Right cardiac atrium (tissue), 5 donors: ENCODE measurements at regions not wholly inside any gene's neighbourhood (a gene's known extent, or its start where the extent isn't known, plus 50 kb on each side); places are given as distances from the start of the nearest gene placed in this dataset.

Experiments used
- ATAC-seq, 2 donors: fragments of 200-7000 bp; cut with Tn5 transposase; one replicate each; pipeline versions ENCODE4 v1.8.0 to v1.9.1; 2020; ENCODE audit warnings: moderate library complexity in 2 of 2, mild to moderate bottlenecking in 1 of 2
- DNase-seq, 3 donors: peaks; one replicate each; pipeline ENCODE4 v3.0.0-alpha.2; 2020
- H3K27ac ChIP-seq: one replicate; pipeline ENCODE4 v1.5.1; 2013; ENCODE audit warnings: mild to moderate bottlenecking, low read length, control low read depth, moderate library complexity
- H3K27me3 ChIP-seq: one replicate; pipeline ENCODE4 v1.6.1; 2013; ENCODE audit not compliant: control insufficient read depth, insufficient read depth
- H3K4me1 ChIP-seq: one replicate; pipeline ENCODE4 v1.6.1; 2013; ENCODE audit warnings: low read length; ENCODE audit not compliant: control insufficient read depth, insufficient read depth
- H3K4me3 ChIP-seq: one replicate; pipeline ENCODE4 v1.5.1; 2013; ENCODE audit warnings: low read length, control low read depth
- H3K9me3 ChIP-seq: one replicate; pipeline ENCODE4 v1.6.1; 2013; ENCODE audit warnings: low read length; ENCODE audit not compliant: control insufficient read depth
- WGBS: extraction: QIAGEN DNeasy Blood & Tissue Kit; methylation state at CpG from one replicate; pipeline ENCODE4 v1.1.7; 2013; 5-methylcytosine and 5-hydroxymethylcytosine counted together
- intact Hi-C, 4 donors: fragments of 100-400 bp; cut with DNase I; formaldehyde crosslinking; loops; one replicate each; pipeline versions ENCODE4 v1.11.0 to v1.14.0; 2022 to 2023
- donor health status: healthy with polysubstance abuse.
- donor health status: DM: no; HTN: yes; CAD: no.
- donor health status: DM: no; HTN: no; CAD: no.
- donor health status: DM: no; HTN: yes; CAD: no; lungs with severe emphysema.
- donor health status: DM: yes; HTN: yes; CAD: no.

GRCh38 chr2:39550701-39551285 is 113.7 kb upstream of the MAP4K3 start:
- 50% methylated on average over 4 of the region's 4 CpGs for WGBS
- H3K27me3 ChIP-seq: no peaks in the 10 kb centered on the region
- H3K4me1 ChIP-seq: peaks cover 2% of the 10 kb centered on the region
- intact Hi-C loops: no loop called here
- no peak overlapping the region for H3K27ac ChIP-seq
- H3K4me3 ChIP-seq: no peak overlapping the region
- no peaks in the 10 kb centered on the region for H3K9me3 ChIP-seq
- peak; percentile 45 to 74 for ATAC-seq
- no peak for DNase-seq

GRCh38 chr2:39558906-39559305 is 106.8 kb upstream of the TMEM178A start:
- ATAC-seq (no peak), DNase-seq (no peak)
- 92% methylated on average over 1 of the region's 1 CpG for WGBS

GRCh38 chr2:39563572-39563971 is 102.1 kb upstream of the TMEM178A start:
- no peaks in the 10 kb centered on the region for H3K9me3 ChIP-seq
- no peak overlapping the region for H3K27ac ChIP-seq

More at GRCh38 chr2:39558906-39559305, 106.8 kb upstream of the TMEM178A start:
- Histone ChIP-seq H3K4me1 (no peaks in the 10 kb centered on the region), H3K27ac (no peak overlapping the region), H3K27me3 (no peaks in the 10 kb centered on the region), H3K9me3 (no peaks in the 10 kb centered on the region), H3K4me3 (no peak overlapping the region)
- intact Hi-C loops: no loop called here

GRCh38 chr2:39567507-39567906 is 98.2 kb upstream of the TMEM178A start:
- 98% methylated on average over 1 of the region's 1 CpG for WGBS
- Histone ChIP-seq H3K27ac (no peak overlapping the region), H3K4me1 (peaks cover 3% of the 10 kb centered on the region), H3K4me3 (no peak overlapping the region), H3K27me3 (no peaks in the 10 kb centered on the region), H3K9me3 (no peaks in the 10 kb centered on the region)
- DNase-seq (no peak), ATAC-seq (no peak)
- intact Hi-C loops: no loop called here

More at GRCh38 chr2:39563572-39563971, 102.1 kb upstream of the TMEM178A start:
- intact Hi-C loops: no loop called here
- ATAC-seq (no peak), DNase-seq (no peak)
- Histone ChIP-seq H3K27me3 (no peaks in the 10 kb centered on the region), H3K4me1 (no peaks in the 10 kb centered on the region), H3K4me3 (no peak overlapping the region)

- no peak for ATAC-seq
- no peak overlapping the region for H3K27ac ChIP-seq
- WGBS: 95% methylated on average over 5 of the region's 5 CpGs
- no peaks in the 10 kb centered on the region for H3K9me3 ChIP-seq
- peaks cover 3% of the 10 kb centered on the region for H3K4me1 ChIP-seq
- no peak for DNase-seq
- intact Hi-C loops: no loop called here
- H3K27me3 ChIP-seq: no peaks in the 10 kb centered on the region
- no peak overlapping the region for H3K4me3 ChIP-seq
Measured at GRCh38 chr2:39568116-39568515, 97.6 kb upstream of the TMEM178A start.

GRCh38 chr2:39568561-39569006 is 97.1 kb upstream of the TMEM178A start:
- WGBS: 47% methylated on average over 3 of the region's 3 CpGs
- H3K4me1 ChIP-seq: peaks cover 3% of the 10 kb centered on the region
- DNase-seq (no peak), ATAC-seq (peak; percentile 64 to 67)
- no peaks in the 10 kb centered on the region for H3K27me3 ChIP-seq
- H3K4me3 ChIP-seq: no peak overlapping the region
- H3K9me3 ChIP-seq: no peaks in the 10 kb centered on the region
- H3K27ac ChIP-seq: peak overlapping the region; percentile 20
- intact Hi-C loops: no loop called here

GRCh38 chr2:39570130-39570555 is 95.6 kb upstream of the TMEM178A start:
- WGBS: 89% methylated on average over 1 of the region's 1 CpG
- intact Hi-C loops: no loop called here
- ATAC-seq (no peak), DNase-seq (no peak)
- no peak overlapping the region for H3K4me3 ChIP-seq
- H3K4me1 ChIP-seq: peaks cover 3% of the 10 kb centered on the region
- H3K9me3 ChIP-seq: no peaks in the 10 kb centered on the region
- no peaks in the 10 kb centered on the region for H3K27me3 ChIP-seq
- H3K27ac ChIP-seq: no peak overlapping the region

GRCh38 chr2:39570614-39571013 is 95.1 kb upstream of the TMEM178A start:
- Histone ChIP-seq H3K4me1 (peaks cover 3% of the 10 kb centered on the region), H3K27me3 (no peaks in the 10 kb centered on the region), H3K9me3 (no peaks in the 10 kb centered on the region), H3K4me3 (no peak overlapping the region), H3K27ac (no peak overlapping the region)
- DNase-seq: no peak
- WGBS: 68% methylated on average over 3 of the region's 3 CpGs
- no peak for ATAC-seq
- intact Hi-C loops: no loop called here

GRCh38 chr2:39571111-39571731 is 94.5 kb upstream of the TMEM178A start:
- 50% methylated on average over 6 of the region's 6 CpGs for WGBS

GRCh38 chr2:39573276-39573675 is 92.4 kb upstream of the TMEM178A start:
- H3K27ac ChIP-seq: no peak overlapping the region
- intact Hi-C loops: no loop called here
- ATAC-seq (no peak), DNase-seq (no peak)
- no peaks in the 10 kb centered on the region for H3K27me3 ChIP-seq
- 100% methylated on average over 1 of the region's 1 CpG for whole genome bisulfite sequencing
- H3K4me3 ChIP-seq: no peak overlapping the region
- no peaks in the 10 kb centered on the region for H3K9me3 ChIP-seq
- H3K4me1 ChIP-seq: peaks cover 3% of the 10 kb centered on the region

More at GRCh38 chr2:39571111-39571731, 94.5 kb upstream of the TMEM178A start:
- H3K4me1 ChIP-seq: peaks cover 3% of the 10 kb centered on the region
- ATAC-seq (peak; percentile 44 to 69), DNase-seq (no peak)
- H3K9me3 ChIP-seq: no peaks in the 10 kb centered on the region
- H3K27ac ChIP-seq: no peak overlapping the region
- H3K27me3 ChIP-seq: no peaks in the 10 kb centered on the region
- intact Hi-C loops: no loop called here
- H3K4me3 ChIP-seq: no peak overlapping the region

- DNase-seq (no peak), ATAC-seq (no peak)
- H3K27ac ChIP-seq: no peak overlapping the region
- H3K4me3 ChIP-seq: no peak overlapping the region
- intact Hi-C loops: no loop called here
- no peaks in the 10 kb centered on the region for H3K9me3 ChIP-seq
- WGBS: 83% methylated on average over 1 of the region's 1 CpG
- H3K27me3 ChIP-seq: no peaks in the 10 kb centered on the region
- no peaks in the 10 kb centered on the region for H3K4me1 ChIP-seq
Measured at GRCh38 chr2:39581866-39582265, 83.9 kb upstream of the TMEM178A start.
